CD4-positive, alpha-beta T cell treated with Interleukin-17A for 1 hour (primary cell): ENCODE measurements at regions not wholly inside any gene's neighbourhood (a gene's known extent, or its start where the extent isn't known, plus 50 kb on each side); places are given as distances from the start of the nearest gene placed in this dataset.
"Not testable (repeated sequence)": the region's sequence is repeated elsewhere in the genome, so short reads cannot be mapped to it uniquely, and the experiment has no call there.

Source experiments
- DNase-seq: peaks from one replicate; pipeline ENCODE4 v3.0.0-alpha.2; 2020

DNA sequence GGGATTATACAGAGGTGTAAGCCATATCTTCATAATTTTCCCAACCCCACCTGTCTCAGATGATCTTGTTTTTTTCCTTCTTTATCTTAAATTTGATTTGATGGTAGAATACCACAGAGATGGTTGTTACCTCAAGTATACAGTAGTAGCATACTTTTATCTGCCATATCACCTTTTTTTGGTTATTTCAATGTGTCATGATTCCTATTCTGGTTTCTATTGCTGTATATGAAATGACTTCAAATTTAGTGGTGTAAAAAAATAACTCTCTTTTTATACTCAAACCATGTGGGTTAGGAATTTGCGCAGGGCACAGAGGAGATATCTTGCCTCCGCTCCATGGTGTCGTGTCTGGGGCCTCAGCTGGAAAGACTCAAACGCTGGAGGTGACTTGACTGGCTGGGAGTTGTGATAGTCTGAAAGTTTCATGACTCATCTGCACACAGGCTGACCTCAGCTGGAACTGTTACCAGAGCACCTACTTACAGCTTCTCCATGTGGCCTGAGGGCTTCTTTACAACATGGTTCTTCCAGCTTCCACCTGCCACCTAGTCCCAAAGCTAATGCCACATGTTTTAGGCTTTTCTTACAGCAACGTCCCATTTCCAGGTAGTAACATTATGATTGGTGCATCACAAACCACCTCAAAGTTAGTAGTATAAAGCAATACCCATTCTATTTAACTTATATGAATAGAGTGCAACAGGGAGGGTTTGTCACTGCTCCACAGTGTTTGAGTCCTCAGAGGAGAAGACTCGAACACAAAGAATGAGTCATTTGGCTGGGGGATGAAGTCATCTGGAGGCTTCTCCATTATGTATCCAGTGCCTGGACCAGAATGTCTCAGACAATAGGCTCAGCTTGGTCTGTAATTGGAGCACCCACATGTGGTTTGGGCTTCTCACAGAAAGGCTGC, 82.3 kb upstream of the XPO1 start:
- DNase-seq = no peak

DNA sequence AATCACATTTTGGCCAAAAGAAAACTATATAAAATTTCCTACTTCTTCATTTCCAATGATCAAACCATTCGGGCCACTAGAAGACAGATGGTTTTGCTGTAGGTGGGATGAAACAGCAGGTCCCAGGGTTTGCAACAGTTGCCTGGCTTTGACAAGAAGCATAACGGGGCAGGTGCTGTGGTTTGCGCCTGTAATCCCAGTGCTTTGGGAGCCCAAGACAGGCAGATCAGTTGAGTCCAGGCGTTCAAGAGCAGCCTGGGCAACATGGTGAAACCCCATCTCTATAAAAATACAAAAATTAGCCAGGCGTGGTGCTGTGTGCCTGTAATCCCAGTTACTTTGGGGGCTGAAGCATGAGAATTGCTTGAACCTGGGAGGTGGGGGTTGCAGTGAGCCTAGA, 81.4 kb upstream of the XPO1 start:
- DNase-seq = no peak

DNA sequence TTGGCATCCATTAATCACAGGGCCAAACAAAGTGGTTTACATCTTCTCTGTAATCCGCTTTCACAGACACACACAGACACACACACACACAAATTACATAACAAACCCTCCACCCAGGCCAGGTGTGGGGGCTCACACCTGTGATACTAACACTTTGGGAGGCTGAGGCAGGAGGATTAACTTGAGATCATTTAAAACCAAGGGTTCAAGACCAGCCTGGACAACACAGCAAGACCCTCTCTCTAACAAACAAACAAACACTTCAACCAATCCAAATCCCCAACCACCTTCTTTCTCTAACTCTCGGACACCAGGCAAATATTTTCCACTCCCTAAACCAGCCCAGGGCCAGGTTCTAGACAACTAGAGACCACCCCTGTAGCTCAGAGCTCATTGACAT, 79.5 kb upstream of the XPO1 start:
- DNase-seq = no peak

DNA sequence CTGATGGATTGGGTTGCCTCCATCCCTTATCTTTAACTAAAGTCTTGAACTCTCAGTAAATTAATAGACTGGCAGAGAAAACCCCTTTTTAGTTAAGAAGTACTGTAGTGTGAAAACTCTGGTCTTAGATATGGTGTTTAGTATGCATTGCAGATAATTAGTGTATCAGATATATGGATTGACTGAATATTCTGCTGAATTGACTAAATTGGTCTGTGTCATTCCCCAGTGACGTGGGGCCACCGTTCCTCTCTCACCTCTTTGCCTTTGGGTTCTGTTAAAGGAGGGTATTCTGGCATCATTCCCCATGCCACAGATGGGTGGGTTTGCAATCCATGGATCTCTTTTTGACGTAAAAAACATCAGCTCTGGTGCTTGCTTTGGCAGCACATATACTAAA, 67.1 kb upstream of the XPO1 start:
- DNase-seq = no peak

DNA sequence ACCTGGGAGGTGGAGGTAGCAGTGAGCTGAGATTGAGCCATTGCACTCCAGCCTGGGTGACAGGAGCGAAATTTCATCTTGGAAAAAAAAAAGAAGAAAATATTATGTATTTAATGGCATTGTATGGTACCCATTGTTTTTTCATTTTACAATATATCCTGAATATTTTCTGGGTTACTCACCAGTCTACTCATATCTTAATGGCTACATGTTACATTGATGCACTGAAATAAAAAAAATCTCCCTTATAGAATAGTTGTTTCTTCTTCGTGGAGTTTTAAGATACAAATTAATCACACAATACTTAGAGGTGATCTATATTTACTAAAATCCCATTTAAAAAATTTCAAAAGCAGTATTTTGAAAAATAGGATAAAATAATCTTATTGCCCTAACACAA, 66.3 kb upstream of the XPO1 start:
- DNase-seq = no peak

DNA sequence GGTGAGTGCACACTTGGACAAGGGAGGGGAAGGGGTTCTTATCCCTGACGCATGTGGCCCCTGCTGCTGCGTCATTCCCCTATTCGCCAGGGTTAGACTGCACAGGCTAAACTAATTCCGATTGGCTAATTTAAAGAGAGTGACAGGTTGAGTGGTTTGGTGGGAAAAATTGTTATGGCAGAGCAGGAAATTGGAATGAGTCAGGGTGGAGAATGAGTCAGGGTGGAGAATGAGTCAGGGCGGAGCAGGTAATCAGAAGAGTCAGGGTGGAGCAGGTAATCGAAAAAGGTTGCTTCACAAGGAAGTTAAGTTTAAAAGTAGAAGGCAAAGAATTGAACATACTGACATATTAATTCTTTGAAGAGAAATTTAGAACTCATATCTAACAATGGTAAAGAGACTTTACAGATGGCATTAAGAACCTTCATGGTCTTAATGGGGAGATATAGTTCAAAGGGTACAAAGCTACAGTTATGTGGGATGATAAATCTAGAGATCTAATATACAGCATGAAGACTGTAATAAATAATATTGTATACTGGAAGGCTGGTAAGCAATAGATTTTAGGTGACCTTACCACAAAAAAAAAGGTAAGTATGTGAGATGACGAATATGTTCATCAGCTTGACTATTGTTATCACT, 60.5 kb upstream of the XPO1 start:
- not testable (repeated sequence) for DNase-seq

DNA sequence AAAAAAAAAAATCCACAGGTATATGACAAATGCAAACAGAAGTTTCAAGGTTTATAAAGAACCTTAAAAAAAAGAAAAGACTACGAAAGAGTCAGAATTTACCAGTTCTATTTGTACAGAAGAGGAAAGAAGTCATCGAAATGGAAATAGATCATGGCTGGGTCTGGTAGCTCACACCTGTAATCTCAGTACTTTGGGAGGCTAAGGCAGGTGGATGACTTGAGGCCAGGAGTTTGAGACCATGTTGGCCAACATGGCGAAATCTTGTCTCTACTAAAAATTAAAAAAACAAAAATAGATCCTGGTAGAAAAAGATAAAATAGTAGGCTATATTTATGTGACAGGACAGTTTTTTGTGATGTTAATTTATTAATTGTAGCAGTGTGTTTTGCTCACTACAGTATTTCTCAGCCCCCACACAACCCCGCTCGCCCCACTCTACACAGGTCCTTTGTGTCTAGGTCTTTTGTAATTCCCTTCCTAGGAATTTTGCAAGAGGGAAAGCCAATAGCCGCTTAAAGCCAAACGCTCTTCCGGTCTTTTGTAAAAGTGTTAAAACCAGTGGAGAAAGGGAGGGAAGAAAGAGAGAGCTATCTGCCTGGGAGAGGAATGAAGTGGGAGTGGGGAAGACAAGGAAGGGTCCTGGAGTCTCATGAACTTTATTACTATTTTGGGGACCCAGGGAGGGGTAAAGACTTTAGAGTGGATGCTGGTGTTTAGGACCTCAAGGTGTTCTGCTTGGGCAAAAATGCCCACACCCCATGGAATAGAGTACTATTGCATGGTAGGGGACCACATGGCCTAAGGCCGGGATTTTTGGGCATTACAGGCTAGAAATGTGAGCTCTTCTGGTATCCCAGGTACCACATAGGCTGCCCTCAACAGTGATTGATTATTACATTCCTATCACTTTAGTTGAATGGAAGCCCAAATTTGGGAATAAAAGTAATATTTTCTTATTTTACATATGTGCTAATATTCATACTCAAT, 59.4 kb upstream of the XPO1 start:
- no peak for DNase-seq

DNA sequence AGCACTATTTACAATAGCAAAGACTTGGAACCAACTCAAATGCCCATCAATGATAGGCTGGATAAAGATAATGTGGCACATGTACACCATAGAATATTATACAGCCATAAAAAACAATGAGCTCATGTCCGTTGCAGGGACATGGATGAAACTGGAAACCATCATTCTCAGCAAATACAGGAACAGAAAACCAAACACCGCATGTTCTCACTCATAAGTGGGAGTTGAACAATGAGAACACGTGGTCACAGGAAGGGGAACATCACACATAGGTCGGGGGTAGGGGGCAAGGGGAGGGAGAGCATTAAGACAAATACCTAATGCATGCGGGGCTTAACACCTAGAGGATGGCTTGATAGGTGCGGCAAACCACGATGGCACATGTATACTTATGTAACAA, 56.0 kb upstream of the XPO1 start:
- DNase-seq = not testable (repeated sequence)

DNA sequence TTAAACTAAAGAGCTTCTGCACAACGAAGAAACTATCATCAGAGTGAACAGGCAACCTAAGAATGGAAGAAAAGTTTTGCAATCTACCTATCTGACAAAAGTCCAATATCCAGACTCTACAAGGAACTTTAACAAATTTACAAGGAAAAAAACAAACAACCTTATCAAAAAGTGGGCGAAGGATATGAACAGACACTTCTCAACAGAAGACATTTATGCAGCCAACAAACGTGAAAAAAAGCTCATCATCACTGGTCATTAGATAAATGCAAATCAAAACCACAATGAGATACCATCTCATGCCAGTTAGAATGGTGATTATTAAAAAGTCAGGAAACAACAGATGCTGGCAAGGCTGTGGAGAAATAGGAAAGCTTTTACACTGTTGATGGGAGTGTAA, 55.5 kb upstream of the XPO1 start:
- not testable (repeated sequence) for DNase-seq

DNA sequence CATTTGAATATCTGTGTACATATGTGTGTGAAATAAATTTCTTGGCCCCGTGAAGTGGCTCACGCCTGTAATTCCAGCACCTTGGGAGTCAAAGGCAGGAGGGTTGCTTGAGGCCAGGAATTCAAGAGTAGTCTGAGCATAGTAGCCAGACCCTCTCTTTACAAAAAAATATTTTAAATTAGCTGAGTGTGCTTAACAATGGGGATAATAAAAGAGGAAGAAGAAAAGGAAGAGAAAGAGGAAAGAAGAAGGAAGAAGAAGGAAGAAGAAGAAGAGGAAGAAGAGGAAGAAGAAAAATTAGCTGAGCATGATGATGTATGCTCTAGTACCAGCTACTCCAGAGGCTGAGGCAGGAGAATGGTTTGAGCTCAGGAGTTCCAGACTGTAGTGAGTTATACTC, 52.1 kb upstream of the XPO1 start:
- DNase-seq = no peak

DNA sequence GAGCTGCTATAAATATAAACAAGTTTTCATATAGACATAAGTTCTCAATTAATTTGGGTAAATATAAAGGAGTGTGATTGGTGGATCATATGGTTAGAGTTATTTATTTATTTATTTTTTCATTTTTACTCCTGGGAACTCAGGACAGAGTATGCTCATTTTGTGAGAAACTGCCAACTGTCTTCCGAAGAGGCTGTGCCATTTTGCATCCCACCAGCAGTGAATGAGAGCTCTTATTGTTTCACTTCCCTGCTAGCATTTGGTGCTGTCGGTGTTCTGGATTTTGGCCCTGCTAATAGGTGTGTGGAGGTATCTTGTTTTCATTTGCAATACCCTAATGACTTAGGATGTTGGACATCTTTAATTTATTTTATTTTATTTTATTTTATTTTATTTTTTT, 50.4 kb upstream of the XPO1 start:
- no peak for DNase-seq
